H1 (cell line): ENCODE measurements at regions not wholly inside any gene's neighbourhood (a gene's known extent, or its start where the extent isn't known, plus 50 kb on each side); places are given as distances from the start of the nearest gene placed in this dataset.

Experiments used
- CTCF ChIA-PET: fragments of 300-600 bp; sonication (Branson Sonifier 250); formaldehyde crosslinking; loops from one replicate; lab custom pipeline; 2021; ENCODE audit not compliant: partially characterized antibody; lab: Charles Lee
- POLR2A ChIA-PET: fragments of 300-600 bp; sonication (Branson Sonifier 250); formaldehyde crosslinking; loops from one replicate; lab custom pipeline; 2021; ENCODE audit warnings: inconsistent platforms; ENCODE audit not compliant: partially characterized antibody; lab: Charles Lee
- DNase-seq, 2 experiments: peaks; one replicate each; pipeline versions ENCODE4 v3.0.0 to v3.0.0-alpha.2; 2010 to 2022; ENCODE audit warnings: low spot score in 2 of 2, low read depth in 1 of 2, mixed read lengths in 1 of 2
- FAIRE-seq: peaks from 2 replicates; lab custom pipeline; 2011; peaks lifted over from hg19 to GRCh38; lab: Jason Lieb, UNC
- H2AFZ ChIP-seq: 2 replicates; pipeline ENCODE4 v1.8.1; 2012; ENCODE audit warnings: low read length, inconsistent platforms
- H2AK5ac ChIP-seq: 2 replicates; pipeline ENCODE4 v1.6.1; 2013; ENCODE audit warnings: low read depth, low read length
- H2BK120ac ChIP-seq: replicated peaks from 2 replicates; pipeline ENCODE3; 2013; ENCODE audit warnings: low read depth, low read length, inconsistent platforms
- H2BK12ac ChIP-seq: 2 replicates; pipeline ENCODE4 v1.6.1; 2013; ENCODE audit warnings: low read depth, low read length
- H2BK15ac ChIP-seq: 2 replicates; pipeline ENCODE4 v1.6.1; 2013; ENCODE audit warnings: low read length
- H2BK20ac ChIP-seq: 2 replicates; pipeline ENCODE4 v1.6.1; 2013; ENCODE audit warnings: low read length
- H2BK5ac ChIP-seq: 2 replicates; pipeline ENCODE4 v1.6.1; 2013; ENCODE audit warnings: low read depth, low read length
- H3K14ac ChIP-seq: 2 replicates; pipeline ENCODE4 v1.6.1; 2013; ENCODE audit warnings: inconsistent platforms; ENCODE audit not compliant: insufficient read length
- H3K18ac ChIP-seq: 2 replicates; pipeline ENCODE4 v1.6.1; 2013; ENCODE audit warnings: low read length; ENCODE audit errors: extremely low read depth
- H3K23ac ChIP-seq: 2 replicates; pipeline ENCODE4 v1.6.1; 2013; ENCODE audit warnings: inconsistent platforms; ENCODE audit not compliant: insufficient read length
- H3K23me2 ChIP-seq: 2 replicates; pipeline ENCODE4 v1.6.1; 2013; ENCODE audit warnings: low read depth, low read length
- H3K27ac ChIP-seq: 2 replicates; pipeline ENCODE4 v1.6.1; 2011; ENCODE audit warnings: low read depth, low read length, inconsistent platforms
- H3K27me3 ChIP-seq, 4 experiments: replicated peaks in 1 of 4; 1 replicate in 1 of 4; 2 replicates in 3 of 4; pipeline versions ENCODE4 v1.6.1 to v1.8.1; 2011 to 2013; ENCODE audit warnings: low read length in 3 of 4, mild to moderate bottlenecking in 3 of 4, inconsistent platforms in 2 of 4, mixed read lengths in 2 of 4, moderate library complexity in 1 of 4; ENCODE audit not compliant: control insufficient read depth in 3 of 4, insufficient read depth in 3 of 4; ENCODE audit errors: extremely low read depth in 1 of 4
- H3K36me3 ChIP-seq, 4 experiments: 2 replicates each; pipeline versions ENCODE4 v1.6.1 to v1.8.1; 2011 to 2013; ENCODE audit warnings: mild to moderate bottlenecking in 4 of 4, low read length in 3 of 4, moderate library complexity in 2 of 4, control low read depth in 1 of 4, inconsistent platforms in 1 of 4; ENCODE audit not compliant: insufficient read depth in 4 of 4, control insufficient read depth in 2 of 4
- H3K4ac ChIP-seq: replicated peaks from 2 replicates; pipeline ENCODE3; 2013; ENCODE audit warnings: low read length, low read depth, mixed read lengths, inconsistent platforms; ENCODE audit not compliant: insufficient read length
- H3K4me1 ChIP-seq, 4 experiments: replicated peaks in 1 of 4; 1 replicate in 1 of 4; 2 replicates in 3 of 4; pipeline versions ENCODE4 v1.6.1 to v1.8.1; 2011 to 2013; ENCODE audit warnings: low read length in 3 of 4, inconsistent platforms in 2 of 4, mixed read lengths in 1 of 4; ENCODE audit not compliant: insufficient read depth in 4 of 4, control insufficient read depth in 3 of 4
- H3K4me2 ChIP-seq, 2 experiments: 2 replicates each; pipeline versions ENCODE4 v1.6.1 to v1.8.1; 2011 to 2013; ENCODE audit warnings: low read depth in 2 of 2, low read length in 2 of 2, control low read depth in 1 of 2, inconsistent platforms in 1 of 2, mild to moderate bottlenecking in 1 of 2; ENCODE audit not compliant: insufficient read depth in 1 of 2
- H3K4me3 ChIP-seq, 4 experiments: fragments of 200-600, 300-600 bp in 1 of 4; sonication (generic), shearing (Covaris generic), sonication (Bioruptor Twin) in 1 of 4; 2 replicates each; pipeline versions ENCODE4 v1.5.1 to v1.8.1; 2011 to 2016; ENCODE audit warnings: low read length in 4 of 4, low read depth in 3 of 4, control low read depth in 2 of 4, inconsistent platforms in 2 of 4, mild to moderate bottlenecking in 2 of 4, mixed read lengths in 1 of 4, moderate library complexity in 1 of 4; ENCODE audit not compliant: insufficient read depth in 2 of 4; ENCODE audit errors: extremely low read depth in 1 of 4
- H3K56ac ChIP-seq: replicated peaks from 2 replicates; pipeline ENCODE3; 2013; ENCODE audit warnings: low read depth, mild to moderate bottlenecking, mixed read lengths, low read length, inconsistent platforms; ENCODE audit not compliant: insufficient read length
- H3K79me1 ChIP-seq: 2 replicates; pipeline ENCODE4 v1.6.1; 2013; ENCODE audit warnings: low read depth, low read length, control low read depth
- H3K79me2 ChIP-seq, 2 experiments: 2 replicates each; pipeline versions ENCODE4 v1.6.1 to v1.8.1; 2012 to 2013; ENCODE audit warnings: low read length in 2 of 2, mild to moderate bottlenecking in 2 of 2, inconsistent platforms in 1 of 2; ENCODE audit not compliant: insufficient read depth in 2 of 2, control insufficient read depth in 1 of 2
- H3K9ac ChIP-seq, 4 experiments: replicated peaks in 1 of 4; 1 replicate in 1 of 4; 2 replicates in 3 of 4; pipeline versions ENCODE4 v1.6.1 to v1.8.1; 2011 to 2013; ENCODE audit warnings: low read depth in 3 of 4, low read length in 3 of 4, control low read depth in 2 of 4, mild to moderate bottlenecking in 2 of 4, moderate library complexity in 2 of 4, inconsistent platforms in 1 of 4; ENCODE audit errors: extremely low read depth in 1 of 4
- H3K9me3 ChIP-seq, 2 experiments: 2 replicates each; pipeline versions ENCODE4 v1.6.1 to v1.8.1; 2012 to 2013; ENCODE audit warnings: mild to moderate bottlenecking in 2 of 2, moderate library complexity in 2 of 2, control low read depth in 1 of 2, inconsistent platforms in 1 of 2, low read depth in 1 of 2, low read length in 1 of 2, mixed read lengths in 1 of 2; ENCODE audit not compliant: insufficient read depth in 2 of 2
- H4K20me1 ChIP-seq, 2 experiments: replicated peaks in 1 of 2; 2 replicates each; pipeline versions ENCODE3 to v1.8.1; 2011 to 2013; ENCODE audit warnings: inconsistent platforms in 2 of 2, low read length in 2 of 2, mild to moderate bottlenecking in 1 of 2; ENCODE audit not compliant: insufficient read depth in 2 of 2, control insufficient read depth in 1 of 2
- H4K5ac ChIP-seq: 2 replicates; pipeline ENCODE4 v1.6.1; 2013; ENCODE audit warnings: low read length, low read depth, mixed read lengths, inconsistent platforms; ENCODE audit not compliant: insufficient read length
- H4K8ac ChIP-seq: 2 replicates; pipeline ENCODE4 v1.8.0; 2013; ENCODE audit warnings: mild to moderate bottlenecking, moderate library complexity, low read length, inconsistent platforms; ENCODE audit not compliant: insufficient read depth; ENCODE audit errors: extremely low read depth
- H4K91ac ChIP-seq: replicated peaks from 2 replicates; pipeline ENCODE3; 2013; ENCODE audit warnings: low read length, mixed read lengths, inconsistent platforms; ENCODE audit not compliant: insufficient read length
- E2F6 ChIP-seq: IDR thresholded peaks from 2 replicates; pipeline ENCODE4 v1.6.1; 2012; ENCODE audit warnings: inconsistent platforms
- EGR1 ChIP-seq: IDR thresholded peaks from 2 replicates; pipeline ENCODE4 v1.6.1; 2011; ENCODE audit warnings: low read depth, low read length, borderline replicate concordance
- WGBS, 2 experiments: shearing (Covaris generic) in 1 of 2; methylation state at CpG; one replicate each; pipeline versions ENCODE4 v1.1.6 to v1.1.7; 2013 to 2015; ENCODE audit warnings: low lambda C conversion rate in 2 of 2, mixed read lengths in 2 of 2, inconsistent platforms in 1 of 2, low coverage in 1 of 2, missing lambda C conversion rate in 1 of 2; ENCODE audit not compliant: insufficient replicate concordance in 2 of 2, insufficient coverage in 1 of 2, insufficient read length in 1 of 2; ENCODE audit errors: extremely low coverage in 1 of 2, missing lambda C conversion rate in 1 of 2; 5-methylcytosine and 5-hydroxymethylcytosine counted together

GRCh38 chr14:97349946-97350345, 552.8 kb downstream of the VRK1 start:
- Histone ChIP-seq H3K18ac (no peak overlapping the region), H3K79me2 (no peaks in the 10 kb centered on the region), H4K8ac (no peak overlapping the region), H3K4me2 (no peak overlapping the region), H2BK15ac (no peak overlapping the region), H2BK120ac (no peak overlapping the region), H4K20me1 (no peaks in the 10 kb centered on the region), H2AK5ac (no peak overlapping the region), H2AFZ (no peak overlapping the region), H3K14ac (no peak overlapping the region), H3K4me1 (no peaks in the 10 kb centered on the region), H4K5ac (no peak overlapping the region), H3K56ac (no peak overlapping the region), H3K79me1 (no peaks in the 10 kb centered on the region), H2BK5ac (no peak overlapping the region), H3K27ac (no peak overlapping the region), H3K9ac (no peak overlapping the region), H3K9me3 (peaks cover 0 to 3% of the 10 kb centered on the region in 2 experiments; a peak in 1 of 4 replicates), H3K36me3 (no peaks in the 10 kb centered on the region), H3K27me3 (no peaks in the 10 kb centered on the region), H3K23ac (no peak overlapping the region), H3K4me3 (no peak overlapping the region), H3K4ac (no peak overlapping the region), H3K23me2 (no peaks in the 10 kb centered on the region), H4K91ac (no peak overlapping the region), H2BK12ac (no peak overlapping the region), H2BK20ac (no peak overlapping the region)
- CTCF ChIA-PET: no interaction called here
- whole genome bisulfite sequencing, 2 experiments: 87% methylated on average over 3 of the region's 3 CpGs; no CpG with 5 or more reads in 1 of the 2 experiments
- FAIRE-seq (no peak), DNase-seq (no peak)
- POLR2A ChIA-PET: no interaction called here
- TF ChIP-seq EGR1 (no peak), E2F6 (no peak)
